ENCODE measurements at regions not wholly inside any gene's neighbourhood (a gene's known extent, or its start where the extent isn't known, plus 50 kb on each side); places are given as distances from the start of the nearest gene placed in this dataset.

DNA sequence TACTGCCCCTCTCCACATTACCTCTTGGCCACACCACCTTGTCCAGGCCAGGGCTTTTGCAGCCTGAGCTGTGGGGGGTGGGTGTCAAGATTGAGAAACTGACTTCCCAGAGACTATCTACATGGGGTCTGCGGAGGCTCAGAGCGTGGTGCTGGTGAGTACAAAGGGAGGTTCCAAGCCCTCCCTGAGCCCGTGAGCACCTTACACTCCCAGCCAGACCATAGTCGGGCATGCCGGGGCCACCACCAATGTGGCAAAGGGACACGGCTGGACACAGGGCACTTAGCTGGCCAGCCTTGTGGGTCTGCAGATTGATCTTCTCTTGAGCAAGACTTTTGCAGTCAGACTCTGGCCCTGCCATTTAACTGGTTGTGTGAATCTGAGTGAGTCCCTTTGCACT is 74.1 kb upstream of the GATA2 start:
- TF ChIP-seq, protein P1, sequence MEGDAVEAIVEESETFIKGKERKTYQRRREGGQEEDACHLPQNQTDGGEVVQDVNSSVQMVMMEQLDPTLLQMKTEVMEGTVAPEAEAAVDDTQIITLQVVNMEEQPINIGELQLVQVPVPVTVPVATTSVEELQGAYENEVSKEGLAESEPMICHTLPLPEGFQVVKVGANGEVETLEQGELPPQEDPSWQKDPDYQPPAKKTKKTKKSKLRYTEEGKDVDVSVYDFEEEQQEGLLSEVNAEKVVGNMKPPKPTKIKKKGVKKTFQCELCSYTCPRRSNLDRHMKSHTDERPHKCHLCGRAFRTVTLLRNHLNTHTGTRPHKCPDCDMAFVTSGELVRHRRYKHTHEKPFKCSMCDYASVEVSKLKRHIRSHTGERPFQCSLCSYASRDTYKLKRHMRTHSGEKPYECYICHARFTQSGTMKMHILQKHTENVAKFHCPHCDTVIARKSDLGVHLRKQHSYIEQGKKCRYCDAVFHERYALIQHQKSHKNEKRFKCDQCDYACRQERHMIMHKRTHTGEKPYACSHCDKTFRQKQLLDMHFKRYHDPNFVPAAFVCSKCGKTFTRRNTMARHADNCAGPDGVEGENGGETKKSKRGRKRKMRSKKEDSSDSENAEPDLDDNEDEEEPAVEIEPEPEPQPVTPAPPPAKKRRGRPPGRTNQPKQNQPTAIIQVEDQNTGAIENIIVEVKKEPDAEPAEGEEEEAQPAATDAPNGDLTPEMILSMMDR (IDR thresholded peaks at IDR 0.05), result no peak
- TF ChIP-seq STAT6 (CRISPR knock-in tag; conservative IDR thresholded peaks at IDR 0.05; ENCODE audit: low read depth), result no peak
- no peak for TF ChIP-seq ELF4 (CRISPR knock-in tag; IDR thresholded peaks at IDR 0.05; ENCODE audit: low read depth)
- TF ChIP-seq, protein P2, sequence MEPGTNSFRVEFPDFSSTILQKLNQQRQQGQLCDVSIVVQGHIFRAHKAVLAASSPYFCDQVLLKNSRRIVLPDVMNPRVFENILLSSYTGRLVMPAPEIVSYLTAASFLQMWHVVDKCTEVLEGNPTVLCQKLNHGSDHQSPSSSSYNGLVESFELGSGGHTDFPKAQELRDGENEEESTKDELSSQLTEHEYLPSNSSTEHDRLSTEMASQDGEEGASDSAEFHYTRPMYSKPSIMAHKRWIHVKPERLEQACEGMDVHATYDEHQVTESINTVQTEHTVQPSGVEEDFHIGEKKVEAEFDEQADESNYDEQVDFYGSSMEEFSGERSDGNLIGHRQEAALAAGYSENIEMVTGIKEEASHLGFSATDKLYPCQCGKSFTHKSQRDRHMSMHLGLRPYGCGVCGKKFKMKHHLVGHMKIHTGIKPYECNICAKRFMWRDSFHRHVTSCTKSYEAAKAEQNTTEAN (CRISPR knock-in tag; IDR thresholded peaks at IDR 0.05), result no peak
- no peak for TF ChIP-seq SMAD4 (CRISPR knock-in tag; IDR thresholded peaks at IDR 0.05)
- TF ChIP-seq OVOL2 (CRISPR knock-in tag; IDR thresholded peaks at IDR 0.05; ENCODE audit: borderline replicate concordance), result no peak
- TF ChIP-seq ZNF281 (CRISPR knock-in tag; IDR thresholded peaks at IDR 0.05), result no peak
- TF ChIP-seq PREB (CRISPR knock-in tag; IDR thresholded peaks at IDR 0.05; ENCODE audit: borderline replicate concordance), result no peak
- TF ChIP-seq ZBTB21 (CRISPR knock-in tag; IDR thresholded peaks at IDR 0.05; ENCODE audit: borderline replicate concordance), result no peak

Measured in WTC11 (cell line).